ENCODE measurements at regions not wholly inside any gene's neighbourhood (a gene's known extent, or its start where the extent isn't known, plus 50 kb on each side); places are given as distances from the start of the nearest gene placed in this dataset.

GRCh38 chr20:56175884-56176283 lies 72.6 kb upstream of the MC3R start:
- no peak for DNase-seq

GRCh38 chr20:56178219-56178618 lies 70.3 kb upstream of the MC3R start:
- no peak for DNase-seq

DNA sequence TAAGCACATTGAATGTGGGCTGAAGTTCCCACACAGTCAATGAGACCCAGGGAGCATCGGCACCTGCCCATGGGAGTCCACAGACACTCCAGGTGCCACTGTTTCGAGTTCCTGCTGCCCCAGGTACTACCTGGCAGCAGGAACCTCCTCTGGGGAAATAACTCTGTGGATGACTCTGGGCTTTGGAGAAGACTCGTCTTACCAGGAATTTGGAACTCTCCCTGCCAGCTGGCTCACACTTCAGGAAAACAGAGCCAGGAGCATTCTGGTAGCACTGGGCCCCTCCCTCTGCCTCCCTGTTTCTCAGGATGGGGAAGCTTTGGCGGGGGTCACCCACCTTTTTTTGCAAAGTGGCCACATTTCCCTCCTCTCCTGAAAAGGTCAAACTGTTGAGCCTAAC lies 69.5 kb upstream of the MC3R start:
- no peak for DNase-seq

GRCh38 chr20:56181583-56181982 lies 66.9 kb upstream of the MC3R start:
- DNase-seq: peak; percentile 4

- peak; percentile 14 for DNase-seq
These were observed 60.9 kb upstream of the MC3R start for GRCh38 chr20:56187534-56188165.

DNA sequence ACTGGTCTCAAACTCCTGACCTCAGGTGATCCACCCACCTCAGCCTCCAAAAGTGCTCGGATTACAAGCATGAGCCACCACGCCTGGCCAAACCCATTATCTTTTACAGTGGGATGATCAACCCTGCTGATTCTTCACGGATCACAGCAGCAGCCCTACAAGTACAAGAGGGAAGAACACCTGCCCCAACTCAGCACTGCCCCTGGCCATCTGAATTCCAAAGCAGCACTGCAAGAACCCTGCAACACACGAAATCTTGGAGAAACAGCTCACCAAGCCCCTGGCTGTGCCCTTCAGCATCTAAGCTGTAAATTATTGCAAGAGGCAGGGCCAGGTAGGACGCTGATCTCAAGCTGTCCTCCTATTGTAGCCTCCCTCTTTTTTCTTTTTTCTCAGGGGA lies 54.5 kb upstream of the MC3R start:
- no peak for DNase-seq

DNA sequence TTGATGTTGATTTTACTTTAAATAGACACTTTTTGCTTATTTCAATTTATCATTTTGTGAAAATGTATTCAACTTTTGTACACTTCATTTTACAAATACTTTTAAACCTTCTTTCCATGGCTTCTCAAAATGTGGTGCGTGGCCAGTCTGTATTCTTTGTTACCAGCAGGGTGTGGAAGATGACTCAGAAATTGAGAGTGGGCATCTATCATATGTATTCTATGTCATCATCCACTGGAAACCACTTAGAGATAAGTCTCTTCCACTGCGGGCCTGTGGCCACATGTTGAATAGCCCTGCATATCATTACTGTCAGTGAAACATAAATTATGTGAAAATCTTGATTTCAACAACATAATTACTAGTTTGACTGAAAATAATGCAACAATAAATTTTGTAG lies 52.6 kb upstream of the MC3R start:
- no peak for DNase-seq
